Naive thymus-derived CD8-positive, alpha-beta T cell (primary cell): ENCODE measurements at regions not wholly inside any gene's neighbourhood (a gene's known extent, or its start where the extent isn't known, plus 50 kb on each side); places are given as distances from the start of the nearest gene placed in this dataset.
A peak's percentile ranks its signal among the peaks of the same experiment; 100 is the strongest.
"Not testable (repeated sequence)": the region's sequence is repeated elsewhere in the genome, so short reads cannot be mapped to it uniquely, and the experiment has no call there.

Source experiments
- ATAC-seq, 2 donors: fragments of 150-1000 bp; cut with Tn5 transposase in 1 of 2; sonication (Bioruptor Pico), chemical (Tn5 transposase) in 1 of 2; 1 replicate in 1 of 2; 2 replicates in 1 of 2; pipeline ENCODE4 v1.10.0; 2021; ENCODE audit warnings: mild to moderate bottlenecking in 2 of 2, moderate library complexity in 2 of 2
- POLR2A ChIA-PET: fragments of 350-600 bp; sonication (Branson Sonifier 250); formaldehyde crosslinking; loops from one replicate; lab custom pipeline; 2021; ENCODE audit warnings: antibody characterized with exemption; lab: Charles Lee
- DNase-seq, 10 donors: peaks; one replicate each; pipeline versions ENCODE4 v3.0.0 to v3.0.0-alpha.2; 2020 to 2022
- H3K27ac Mint-ChIP-seq, 10 donors: one replicate each; pipeline ENCODE4 v1.8.0; 2020 to 2022; ENCODE audit warnings: mild to moderate bottlenecking in 10 of 10, mixed read lengths in 10 of 10, moderate library complexity in 4 of 10, inconsistent platforms in 1 of 10
- H3K27me3 Mint-ChIP-seq, 5 donors: one replicate each; pipeline ENCODE4 v1.8.0; 2021 to 2022; ENCODE audit warnings: mixed read lengths in 5 of 5
- H3K36me3 Mint-ChIP-seq, 3 donors: one replicate each; pipeline ENCODE4 v1.8.0; 2020 to 2022; ENCODE audit warnings: mixed read lengths in 3 of 3, mild to moderate bottlenecking in 2 of 3, inconsistent platforms in 1 of 3
- H3K4me1 Mint-ChIP-seq, 4 donors: one replicate each; pipeline ENCODE4 v1.8.0; 2021 to 2022; ENCODE audit warnings: mixed read lengths in 4 of 4
- H3K4me3 Mint-ChIP-seq, 10 donors: one replicate each; pipeline ENCODE4 v1.8.0; 2020 to 2022; ENCODE audit warnings: mild to moderate bottlenecking in 10 of 10, mixed read lengths in 10 of 10, moderate library complexity in 6 of 10, inconsistent platforms in 1 of 10
- H3K9me3 Mint-ChIP-seq, 9 donors: one replicate each; pipeline ENCODE4 v1.8.0; 2020 to 2022; ENCODE audit warnings: mixed read lengths in 9 of 9, mild to moderate bottlenecking in 3 of 9, inconsistent platforms in 1 of 9, moderate library complexity in 1 of 9

GRCh38 chr2:234373481-234374149 is 123.3 kb downstream of the ARL4C start:
- H3K27me3 Mint-ChIP-seq, result no peaks in the 10 kb centered on the region
- H3K27ac Mint-ChIP-seq, result peak overlapping the region; percentile 90 to 97 (median 94)
- POLR2A ChIA-PET, result interaction anchor here (0.7 to 3.4 kb wide), 19 partner anchors 10 to 134 kb away, joined by 3 to 29 read pairs (median 5); partner anchors contain the start of gene ARL4C
- H3K4me3 Mint-ChIP-seq, result peak overlapping the region; percentile 47 to 90 (median 75)
- H3K9me3 Mint-ChIP-seq, result no peaks in the 10 kb centered on the region
- DNase-seq, result peak in 3 of 10 donors; percentile 1 to 41 (median 33)
- H3K36me3 Mint-ChIP-seq, result no peaks in the 10 kb centered on the region
- ATAC-seq, result peak; percentile 43 to 58
- peaks cover 32 to 65% (median 62%) of the 10 kb centered on the region in 4 donors for H3K4me1 Mint-ChIP-seq

- POLR2A ChIA-PET, result interaction anchor here (0.7 to 3.4 kb wide), 18 partner anchors 11 to 135 kb away, joined by 3 to 29 read pairs (median 5); partner anchors contain the start of gene ARL4C
- Mint-ChIP-seq H3K4me3 (peak overlapping the region; percentile 47 to 90 (median 75)), H3K36me3 (no peaks in the 10 kb centered on the region), H3K27me3 (no peaks in the 10 kb centered on the region), H3K27ac (peak overlapping the region; percentile 90 to 97 (median 94)), H3K4me1 (peaks cover 37 to 70% (median 68%) of the 10 kb centered on the region in 4 donors), H3K9me3 (no peaks in the 10 kb centered on the region)
- ATAC-seq (peak; percentile 58 to 80), DNase-seq (peak in 8 of 10 donors; percentile 5 to 65 (median 36))
Observed at GRCh38 chr2:234373060-234373459, 123.8 kb downstream of the ARL4C start.

- Mint-ChIP-seq H3K27ac (peak overlapping the region; percentile 90 to 97 (median 94)), H3K36me3 (no peaks in the 10 kb centered on the region), H3K9me3 (no peaks in the 10 kb centered on the region), H3K27me3 (no peaks in the 10 kb centered on the region), H3K4me1 (peaks cover 37 to 75% (median 72%) of the 10 kb centered on the region in 4 donors), H3K4me3 (peak overlapping the region; percentile 46 to 90 (median 76))
- POLR2A ChIA-PET, result interaction anchor here (0.7 to 3.4 kb wide), 15 partner anchors 11 to 124 kb away, joined by 3 to 29 read pairs (median 5); partner anchors contain the start of gene ARL4C
- no peak for DNase-seq
- no peak for ATAC-seq
Observed at GRCh38 chr2:234372506-234372905, 124.4 kb downstream of the ARL4C start.

GRCh38 chr2:234368861-234369261 is 128.0 kb downstream of the ARL4C start:
- no peaks in the 10 kb centered on the region for H3K27me3 Mint-ChIP-seq
- DNase-seq, result peak in 7 of 10 donors; percentile 4 to 38 (median 27)
- H3K9me3 Mint-ChIP-seq, result no peaks in the 10 kb centered on the region
- POLR2A ChIA-PET, result interaction anchor here (0.6 to 2.1 kb wide), 13 partner anchors 10 to 340 kb away, joined by 3 to 15 read pairs (median 3); partner anchors contain the start of gene ARL4C
- peak; percentile 55 to 80 for ATAC-seq
- no peaks in the 10 kb centered on the region for H3K36me3 Mint-ChIP-seq
- peaks cover 37 to 77% (median 73%) of the 10 kb centered on the region in 4 donors for H3K4me1 Mint-ChIP-seq
- peak overlapping the region; percentile 59 to 96 (median 86) for H3K27ac Mint-ChIP-seq
- H3K4me3 Mint-ChIP-seq, result peak overlapping the region in 9 of 10 donors; percentile 24 to 81 (median 54)

GRCh38 chr2:234366891-234367290 is 130.0 kb downstream of the ARL4C start:
- Mint-ChIP-seq H3K27ac (peak overlapping the region in 9 of 10 donors; percentile 11 to 94 (median 70)), H3K27me3 (peaks cover 0 to 2% (median 0%) of the 10 kb centered on the region in 5 donors), H3K4me3 (peak overlapping the region in 8 of 10 donors; percentile 0 to 73 (median 35)), H3K9me3 (no peaks in the 10 kb centered on the region), H3K36me3 (no peaks in the 10 kb centered on the region), H3K4me1 (peaks cover 26 to 66% (median 60%) of the 10 kb centered on the region in 4 donors)
- POLR2A ChIA-PET, result interaction anchor here (0.6 to 1.2 kb wide), 2 partner anchors 60 to 76 kb away, joined by 3 to 4 read pairs; no protein-coding TSS in a partner anchor
- no peak for DNase-seq
- no peak for ATAC-seq

GRCh38 chr2:234364661-234365060 is 132.2 kb downstream of the ARL4C start:
- DNase-seq, result no peak
- POLR2A ChIA-PET, result no interaction called here
- H3K27ac Mint-ChIP-seq, result no peak overlapping the region
- H3K27me3 Mint-ChIP-seq, result peaks cover 0 to 2% (median 0%) of the 10 kb centered on the region in 5 donors
- peaks cover 0 to 7% (median 0%) of the 10 kb centered on the region in 9 donors for H3K9me3 Mint-ChIP-seq
- no peak for ATAC-seq
- H3K4me1 Mint-ChIP-seq, result peaks cover 25 to 49% (median 43%) of the 10 kb centered on the region in 4 donors
- H3K4me3 Mint-ChIP-seq, result no peak overlapping the region
- peaks cover 0 to under 1% (median 0%) of the 10 kb centered on the region in 3 donors for H3K36me3 Mint-ChIP-seq

- no peak overlapping the region for H3K4me3 Mint-ChIP-seq
- peaks cover 0 to 9% (median 5%) of the 10 kb centered on the region in 3 donors for H3K36me3 Mint-ChIP-seq
- H3K27ac Mint-ChIP-seq, result peak overlapping the region in 1 of 10 donors; percentile 25
- peaks cover 21 to 41% (median 35%) of the 10 kb centered on the region in 4 donors for H3K4me1 Mint-ChIP-seq
- POLR2A ChIA-PET, result no interaction called here
- peaks cover 0 to 16% (median 4%) of the 10 kb centered on the region in 9 donors for H3K9me3 Mint-ChIP-seq
- H3K27me3 Mint-ChIP-seq, result peaks cover 0 to 2% (median 0%) of the 10 kb centered on the region in 5 donors
- ATAC-seq (no peak), DNase-seq (no peak)
Observed at GRCh38 chr2:234363647-234364294, 133.1 kb downstream of the ARL4C start.

GRCh38 chr2:234363011-234363487 is 133.8 kb downstream of the ARL4C start:
- Mint-ChIP-seq H3K4me3 (no peak overlapping the region), H3K4me1 (peaks cover 15 to 36% (median 29%) of the 10 kb centered on the region in 4 donors), H3K9me3 (peaks cover 0 to 18% (median 4%) of the 10 kb centered on the region in 9 donors), H3K27ac (peak overlapping the region in 2 of 10 donors; percentile 11 to 84), H3K27me3 (peaks cover 0 to 2% (median 0%) of the 10 kb centered on the region in 5 donors), H3K36me3 (peaks cover 0 to 11% (median 6%) of the 10 kb centered on the region in 3 donors)
- ATAC-seq (no peak), DNase-seq (no peak)
- POLR2A ChIA-PET, result no interaction called here

GRCh38 chr2:234360313-234360975 is 136.4 kb downstream of the ARL4C start:
- peaks cover 0 to 18% (median 4%) of the 10 kb centered on the region in 9 donors for H3K9me3 Mint-ChIP-seq
- peak overlapping the region in 3 of 10 donors; percentile 33 to 62 (median 52) for H3K27ac Mint-ChIP-seq
- H3K27me3 Mint-ChIP-seq, POLR2A ChIA-PET, DNase-seq, H3K4me3 Mint-ChIP-seq, ATAC-seq: not testable (repeated sequence)
- H3K36me3 Mint-ChIP-seq, result peaks cover 0 to 11% (median 6%) of the 10 kb centered on the region in 3 donors
- H3K4me1 Mint-ChIP-seq, result peaks cover 13 to 36% (median 20%) of the 10 kb centered on the region in 4 donors

GRCh38 chr2:234357666-234358065 is 139.2 kb downstream of the ARL4C start:
- Mint-ChIP-seq H3K27me3 (no peaks in the 10 kb centered on the region), H3K27ac (peak overlapping the region in 3 of 10 donors; percentile 11 to 44 (median 16)), H3K4me1 (peaks cover 10 to 35% (median 18%) of the 10 kb centered on the region in 4 donors), H3K36me3 (peaks cover 0 to 17% (median 8%) of the 10 kb centered on the region in 3 donors), H3K9me3 (peaks cover 0 to 23% (median 6%) of the 10 kb centered on the region in 9 donors), H3K4me3 (no peak overlapping the region)
- POLR2A ChIA-PET, result interaction anchor here (1.0 kb wide), 1 partner anchor 89 kb away, joined by 3 read pairs; no protein-coding TSS in a partner anchor
- no peak for DNase-seq
- ATAC-seq, result no peak

GRCh38 chr2:234355808-234356365 is 141.0 kb downstream of the ARL4C start:
- DNase-seq (no peak), ATAC-seq (no peak)
- Mint-ChIP-seq H3K4me3 (peak overlapping the region in 3 of 10 donors; percentile 5 to 18 (median 14)), H3K36me3 (peaks cover 0 to 17% (median 8%) of the 10 kb centered on the region in 3 donors), H3K27me3 (no peaks in the 10 kb centered on the region), H3K9me3 (peaks cover 0 to 27% (median 9%) of the 10 kb centered on the region in 9 donors), H3K4me1 (peaks cover 10 to 34% (median 18%) of the 10 kb centered on the region in 4 donors), H3K27ac (peak overlapping the region in 9 of 10 donors; percentile 9 to 81 (median 67))
- POLR2A ChIA-PET, result interaction anchor here (1.2 to 1.5 kb wide), 3 partner anchors 12 to 63 kb away, joined by 3 to 4 read pairs (median 3); no protein-coding TSS in a partner anchor
